Thyroid gland (tissue), 4 donors: ENCODE measurements at regions not wholly inside any gene's neighbourhood (a gene's known extent, or its start where the extent isn't known, plus 50 kb on each side); places are given as distances from the start of the nearest gene placed in this dataset.

Experiments
- DNase-seq, 2 donors: peaks; one replicate each; pipeline ENCODE4 v3.0.0-alpha.2; 2019
- H3K27ac ChIP-seq, 3 donors: fragments of 200-600 bp; sonication (generic); 1 replicate in 2 of 3; 2 replicates in 1 of 3; pipeline ENCODE4 v1.5.1; 2016 to 2019; ENCODE audit warnings: mild to moderate bottlenecking in 1 of 3, moderate library complexity in 1 of 3
- H3K27me3 ChIP-seq: fragments of 200-600 bp; sonication (generic); one replicate; pipeline ENCODE4 v1.5.1; 2019
- H3K36me3 ChIP-seq, 2 donors: fragments of 200-600 bp; sonication (generic); one replicate each; pipeline ENCODE4 v1.5.1; 2016 to 2019
- H3K4me1 ChIP-seq, 2 donors: fragments of 200-600 bp; sonication (generic); one replicate each; pipeline ENCODE4 v1.5.1; 2017 to 2019
- H3K4me3 ChIP-seq, 3 donors: fragments of 200-600 bp; sonication (generic); replicated peaks in 1 of 3; 1 replicate in 2 of 3; 2 replicates in 1 of 3; pipeline ENCODE4 v1.5.1; 2016; ENCODE audit warnings: mild to moderate bottlenecking in 1 of 3
- H3K9me3 ChIP-seq: fragments of 200-600 bp; sonication (generic); one replicate; pipeline ENCODE4 v1.5.1; 2017
- POLR2A ChIP-seq, 2 donors: fragments of 450-650 bp; IDR thresholded peaks; one replicate each; pipeline ENCODE4 v1.6.1; 2017; ENCODE audit warnings: antibody characterized with exemption in 2 of 2, mild to moderate bottlenecking in 2 of 2, moderate library complexity in 1 of 2
- WGBS, 2 donors: methylation state at CpG; one replicate each; pipeline ENCODE4 v1.1.5; 2017; 5-methylcytosine and 5-hydroxymethylcytosine counted together
- intact Hi-C: fragments of 100-400 bp; cut with DNase I; formaldehyde crosslinking; loops from one replicate; pipeline ENCODE4 v1.15.1; 2023
- TF ChIP-seq, protein P1 (sequence below), 6 experiments: fragments of 200-600 bp in 3 of 6; fragments of 450-650 bp in 3 of 6; sonication (generic) in 3 of 6; IDR thresholded peaks; one replicate each; pipeline ENCODE4 v1.5.1; 2016 to 2019; ENCODE audit warnings: antibody characterized with exemption in 6 of 6, mild to moderate bottlenecking in 2 of 6, inconsistent platforms in 1 of 6, moderate library complexity in 1 of 6

DNA sequence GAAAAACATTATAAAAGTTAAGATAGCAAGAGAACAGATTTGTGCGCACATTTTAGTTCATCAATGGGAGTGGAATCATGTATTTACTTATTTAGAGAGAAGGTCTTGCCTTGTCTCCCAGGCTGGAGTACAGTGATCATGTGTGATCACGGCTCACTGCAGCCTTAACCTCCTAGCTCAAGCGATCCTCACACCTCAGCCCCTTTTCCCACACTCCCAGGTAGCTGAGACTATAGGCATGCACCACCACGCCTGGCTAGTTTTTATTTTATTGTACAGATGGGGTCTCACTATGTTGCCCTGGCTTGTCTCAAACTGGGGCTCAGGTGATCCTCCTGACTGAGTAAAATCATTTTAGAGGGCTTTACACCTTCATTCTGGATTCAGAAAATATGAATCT is 72.3 kb upstream of the ADGRF1 start:
- H3K27me3 ChIP-seq: no peaks in the 10 kb centered on the region
- intact Hi-C loops: no loop called here
- no peaks in the 10 kb centered on the region for H3K36me3 ChIP-seq
- no peaks in the 10 kb centered on the region for H3K4me1 ChIP-seq
- TF ChIP-seq, protein P1, sequence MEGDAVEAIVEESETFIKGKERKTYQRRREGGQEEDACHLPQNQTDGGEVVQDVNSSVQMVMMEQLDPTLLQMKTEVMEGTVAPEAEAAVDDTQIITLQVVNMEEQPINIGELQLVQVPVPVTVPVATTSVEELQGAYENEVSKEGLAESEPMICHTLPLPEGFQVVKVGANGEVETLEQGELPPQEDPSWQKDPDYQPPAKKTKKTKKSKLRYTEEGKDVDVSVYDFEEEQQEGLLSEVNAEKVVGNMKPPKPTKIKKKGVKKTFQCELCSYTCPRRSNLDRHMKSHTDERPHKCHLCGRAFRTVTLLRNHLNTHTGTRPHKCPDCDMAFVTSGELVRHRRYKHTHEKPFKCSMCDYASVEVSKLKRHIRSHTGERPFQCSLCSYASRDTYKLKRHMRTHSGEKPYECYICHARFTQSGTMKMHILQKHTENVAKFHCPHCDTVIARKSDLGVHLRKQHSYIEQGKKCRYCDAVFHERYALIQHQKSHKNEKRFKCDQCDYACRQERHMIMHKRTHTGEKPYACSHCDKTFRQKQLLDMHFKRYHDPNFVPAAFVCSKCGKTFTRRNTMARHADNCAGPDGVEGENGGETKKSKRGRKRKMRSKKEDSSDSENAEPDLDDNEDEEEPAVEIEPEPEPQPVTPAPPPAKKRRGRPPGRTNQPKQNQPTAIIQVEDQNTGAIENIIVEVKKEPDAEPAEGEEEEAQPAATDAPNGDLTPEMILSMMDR (IDR thresholded peaks at IDR 0.05): no peak
- TF ChIP-seq POLR2A (IDR thresholded peaks at IDR 0.05): no peak
- H3K9me3 ChIP-seq: no peaks in the 10 kb centered on the region
- H3K4me3 ChIP-seq: no peak overlapping the region
- DNase-seq: no peak
- 90 to 92% methylated on average over 4 of the region's 4 CpGs for WGBS, 2 donors
- no peak overlapping the region for H3K27ac ChIP-seq

DNA sequence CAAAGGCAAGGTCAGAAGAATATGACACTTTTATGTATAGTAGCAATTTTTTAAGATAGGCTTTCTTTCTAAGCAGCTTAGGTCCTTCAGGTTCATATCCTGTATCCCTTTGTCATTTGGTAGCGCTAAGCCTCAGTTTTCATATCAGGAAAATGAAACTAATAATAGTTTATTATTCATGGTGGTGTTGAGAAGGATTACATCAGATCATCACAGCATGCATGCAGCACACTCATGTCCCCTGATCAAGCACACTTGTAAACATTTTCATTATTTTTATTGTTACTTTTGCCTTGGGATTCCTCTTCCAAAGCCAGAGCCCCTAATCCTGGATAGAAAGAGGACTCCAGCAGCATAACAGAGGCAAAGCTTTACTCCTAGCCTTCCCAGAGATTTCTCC is 70.2 kb upstream of the ADGRF1 start:
- Histone ChIP-seq H3K4me1 (no peaks in the 10 kb centered on the region), H3K27ac (no peak overlapping the region), H3K9me3 (no peaks in the 10 kb centered on the region), H3K4me3 (no peak overlapping the region), H3K36me3 (no peaks in the 10 kb centered on the region), H3K27me3 (no peaks in the 10 kb centered on the region)
- DNase-seq: no peak
- intact Hi-C loops: no loop called here
- 85 to 98% methylated on average over 1 of the region's 1 CpG for WGBS, 2 donors
- TF ChIP-seq, protein P1 (IDR thresholded peaks at IDR 0.05): no peak
- TF ChIP-seq POLR2A (IDR thresholded peaks at IDR 0.05): no peak

DNA sequence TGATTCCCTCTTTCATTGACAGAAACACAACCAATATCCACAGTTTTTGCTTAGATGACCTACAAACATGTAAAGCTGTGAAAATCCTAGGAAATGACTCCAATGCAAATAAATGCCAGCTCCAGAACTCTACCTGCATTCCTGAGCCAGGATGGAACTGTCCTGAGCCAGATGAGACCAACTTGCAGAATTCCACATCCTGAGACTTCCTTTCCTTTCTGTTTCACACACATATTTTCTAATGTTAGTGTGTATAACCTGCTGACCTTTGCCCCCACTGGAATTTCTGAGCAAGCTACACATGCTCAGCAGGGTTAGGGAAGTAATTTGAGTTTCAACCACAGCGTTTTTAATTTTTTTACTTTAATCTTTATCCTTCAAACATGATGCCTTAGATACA is 69.6 kb upstream of the ADGRF1 start:
- DNase-seq: no peak
- Histone ChIP-seq H3K9me3 (no peaks in the 10 kb centered on the region), H3K27me3 (no peaks in the 10 kb centered on the region), H3K4me1 (no peaks in the 10 kb centered on the region), H3K4me3 (no peak overlapping the region), H3K27ac (no peak overlapping the region), H3K36me3 (no peaks in the 10 kb centered on the region)
- no peak for TF ChIP-seq POLR2A (IDR thresholded peaks at IDR 0.05)
- TF ChIP-seq, protein P1 (IDR thresholded peaks at IDR 0.05): no peak
- intact Hi-C loops: no loop called here
- WGBS, 2 donors: 60 to 63% methylated on average over 1 of the region's 1 CpG

DNA sequence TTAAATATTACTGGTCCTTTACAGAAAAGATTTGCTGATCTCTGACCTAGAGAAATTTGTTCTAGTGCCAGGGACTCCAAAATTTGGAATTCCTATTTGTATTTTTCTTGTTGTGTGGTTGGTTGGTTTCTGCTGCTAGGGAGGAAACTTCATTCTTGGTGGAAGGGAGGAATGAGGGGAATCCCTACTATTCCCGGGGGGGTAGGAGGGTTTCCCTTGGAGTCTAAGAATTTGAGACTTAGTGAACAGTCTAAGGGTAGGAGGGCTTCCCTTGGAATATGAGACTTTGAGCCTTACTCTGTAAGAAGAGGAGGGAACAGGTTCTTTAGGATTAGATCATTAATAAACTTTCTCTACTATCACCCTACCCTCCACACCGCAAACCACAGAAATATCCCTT is 67.1 kb upstream of the ADGRF1 start:
- Histone ChIP-seq H3K27me3 (no peaks in the 10 kb centered on the region), H3K4me1 (no peaks in the 10 kb centered on the region), H3K36me3 (no peaks in the 10 kb centered on the region), H3K27ac (no peak overlapping the region), H3K4me3 (no peak overlapping the region), H3K9me3 (no peaks in the 10 kb centered on the region)
- TF ChIP-seq POLR2A (IDR thresholded peaks at IDR 0.05): no peak
- TF ChIP-seq, protein P1 (IDR thresholded peaks at IDR 0.05): no peak
- no peak for DNase-seq
- intact Hi-C loops: no loop called here
- WGBS, 2 donors: 71 to 84% methylated on average over 2 of the region's 2 CpGs

DNA sequence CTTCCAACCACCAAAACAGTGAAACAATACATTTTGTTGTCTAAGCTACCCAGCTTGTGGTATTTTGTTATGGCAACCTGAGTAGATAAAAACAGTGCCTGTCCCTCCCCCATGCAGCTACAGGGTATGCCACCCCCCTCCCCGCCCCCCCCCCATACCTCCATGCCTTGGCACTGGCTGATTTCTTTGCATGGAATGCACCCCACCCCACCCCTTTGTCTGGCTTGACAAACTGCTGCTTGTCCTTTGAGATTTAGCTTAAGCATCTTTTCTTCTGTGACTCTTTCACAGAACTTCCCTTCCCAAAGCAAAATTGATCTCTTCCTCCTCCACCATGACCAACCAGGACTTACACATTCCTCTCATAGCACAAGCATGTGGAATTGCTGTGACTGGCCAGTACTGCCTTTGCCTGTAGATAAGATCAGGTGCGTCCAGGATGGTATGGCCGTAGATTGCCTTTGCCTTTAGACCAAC is 64.6 kb upstream of the ADGRF1 start:
- H3K4me1 ChIP-seq: no peaks in the 10 kb centered on the region
- no peak for DNase-seq
- no peaks in the 10 kb centered on the region for H3K27me3 ChIP-seq
- WGBS, 2 donors: 92 to 97% methylated on average over 2 to 3 of the region's 3 CpGs
- intact Hi-C loops: no loop called here
- no peaks in the 10 kb centered on the region for H3K36me3 ChIP-seq
- H3K9me3 ChIP-seq: no peaks in the 10 kb centered on the region
- no peak overlapping the region for H3K27ac ChIP-seq
- TF ChIP-seq POLR2A (IDR thresholded peaks at IDR 0.05): no peak
- TF ChIP-seq, protein P1 (IDR thresholded peaks at IDR 0.05): no peak
- H3K4me3 ChIP-seq: no peak overlapping the region
